H9 (cell line): ENCODE measurements at regions not wholly inside any gene's neighbourhood (a gene's known extent, or its start where the extent isn't known, plus 50 kb on each side); places are given as distances from the start of the nearest gene placed in this dataset.

Experiments used
- DNase-seq: peaks from one replicate; pipeline ENCODE4 v3.0.0-alpha.2; 2017
- H2AFZ ChIP-seq: one replicate; pipeline ENCODE4 v1.6.1; 2013; ENCODE audit warnings: mild to moderate bottlenecking, low read length, control low read depth, moderate library complexity
- H2AK5ac ChIP-seq: 2 replicates; pipeline ENCODE4 v1.6.1; 2013; ENCODE audit warnings: low read length, control low read depth, mixed read lengths; ENCODE audit not compliant: insufficient read length
- H2BK120ac ChIP-seq: one replicate; pipeline ENCODE4 v1.6.1; 2013; ENCODE audit warnings: low read depth, mild to moderate bottlenecking, low read length, control low read depth, inconsistent platforms; ENCODE audit not compliant: poor library complexity, severe bottlenecking
- H2BK12ac ChIP-seq: 2 replicates; pipeline ENCODE4 v1.6.1; 2013; ENCODE audit warnings: low read length, control low read depth, mixed read lengths, low read depth; ENCODE audit not compliant: insufficient read length
- H2BK15ac ChIP-seq: 2 replicates; pipeline ENCODE4 v1.6.1; 2013; ENCODE audit warnings: low read depth, low read length, control low read depth
- H2BK20ac ChIP-seq: one replicate; pipeline ENCODE4 v1.6.1; 2013; ENCODE audit warnings: low read depth, mild to moderate bottlenecking, low read length, control low read depth, inconsistent platforms; ENCODE audit not compliant: poor library complexity, severe bottlenecking
- H2BK5ac ChIP-seq: 2 replicates; pipeline ENCODE4 v1.6.1; 2013; ENCODE audit warnings: low read length, control low read depth, mixed read lengths; ENCODE audit not compliant: insufficient read length
- H3K14ac ChIP-seq: 2 replicates; pipeline ENCODE4 v1.6.1; 2013; ENCODE audit warnings: low read length, control low read depth; ENCODE audit not compliant: insufficient read depth
- H3K18ac ChIP-seq: 2 replicates; pipeline ENCODE4 v1.6.1; 2013; ENCODE audit warnings: low read depth, mild to moderate bottlenecking, mixed read lengths, low read length, control low read depth; ENCODE audit not compliant: insufficient read length
- H3K23ac ChIP-seq: 2 replicates; pipeline ENCODE4 v1.6.1; 2013; ENCODE audit warnings: low read length, control low read depth, mixed read lengths, low read depth; ENCODE audit not compliant: insufficient read length
- H3K23me2 ChIP-seq: 2 replicates; pipeline ENCODE4 v1.6.1; 2013; ENCODE audit warnings: low read depth, mild to moderate bottlenecking, mixed read lengths, low read length, control low read depth; ENCODE audit not compliant: insufficient read length, poor library complexity, severe bottlenecking
- H3K27ac ChIP-seq: 2 replicates; pipeline ENCODE4 v1.5.1; 2013; ENCODE audit warnings: low read length, control low read depth, mixed read lengths, low read depth; ENCODE audit not compliant: insufficient read length
- H3K27me3 ChIP-seq: 2 replicates; pipeline ENCODE4 v1.6.1; 2013; ENCODE audit warnings: low read length, control low read depth, inconsistent platforms; ENCODE audit not compliant: insufficient read depth
- H3K4ac ChIP-seq: 2 replicates; pipeline ENCODE4 v1.6.1; 2013; ENCODE audit warnings: low read depth, mild to moderate bottlenecking, control low read depth, inconsistent platforms, low read length, moderate library complexity
- H3K4me1 ChIP-seq: 2 replicates; pipeline ENCODE4 v1.6.1; 2013; ENCODE audit warnings: low read length, control low read depth, inconsistent platforms; ENCODE audit not compliant: insufficient read depth
- H3K4me2 ChIP-seq: 2 replicates; pipeline ENCODE4 v1.6.1; 2013; ENCODE audit warnings: low read length, control low read depth, mixed read lengths; ENCODE audit not compliant: insufficient read length, insufficient read depth
- H3K56ac ChIP-seq: 2 replicates; pipeline ENCODE4 v1.6.1; 2013; ENCODE audit warnings: low read depth, mild to moderate bottlenecking, mixed read lengths, low read length, control low read depth; ENCODE audit not compliant: insufficient read length
- H3K79me1 ChIP-seq: 2 replicates; pipeline ENCODE4 v1.6.1; 2013; ENCODE audit warnings: low read depth, mild to moderate bottlenecking, moderate library complexity, low read length, control low read depth, inconsistent platforms; ENCODE audit not compliant: insufficient read depth, poor library complexity, severe bottlenecking
- H3K79me2 ChIP-seq: 2 replicates; pipeline ENCODE4 v1.6.1; 2013; ENCODE audit warnings: low read length, control low read depth, inconsistent platforms; ENCODE audit not compliant: insufficient read depth
- H3K9ac ChIP-seq: 2 replicates; pipeline ENCODE4 v1.6.1; 2013; ENCODE audit warnings: low read length, control low read depth, mixed read lengths; ENCODE audit not compliant: insufficient read length; ENCODE audit errors: extremely low read depth
- H3K9me3 ChIP-seq: one replicate; pipeline ENCODE4 v1.6.1; 2013; ENCODE audit warnings: low read depth, low read length, inconsistent platforms; ENCODE audit not compliant: control insufficient read depth
- H3T11ph ChIP-seq: one replicate; pipeline ENCODE4 v1.6.1; 2013; ENCODE audit warnings: mild to moderate bottlenecking, low read length, control low read depth, inconsistent platforms
- H4K20me1 ChIP-seq: one replicate; pipeline ENCODE4 v1.6.1; 2013; ENCODE audit not compliant: control insufficient read depth, insufficient read length, insufficient read depth
- H4K5ac ChIP-seq: 2 replicates; pipeline ENCODE4 v1.6.1; 2013; ENCODE audit warnings: low read depth, mild to moderate bottlenecking, mixed read lengths, low read length, control low read depth; ENCODE audit not compliant: insufficient read length
- H4K8ac ChIP-seq: replicated peaks from 2 replicates; pipeline ENCODE4 v1.6.1; 2013; ENCODE audit warnings: low read length, control low read depth, mixed read lengths, low read depth; ENCODE audit not compliant: insufficient read length
- H4K91ac ChIP-seq: 2 replicates; pipeline ENCODE4 v1.6.1; 2013; ENCODE audit warnings: low read depth, mild to moderate bottlenecking, moderate library complexity, mixed read lengths, low read length, control low read depth; ENCODE audit not compliant: insufficient read length
- H3K27ac Mint-ChIP-seq, 3 experiments: 2 replicates in 2 of 3; 3 replicates in 1 of 3; pipeline ENCODE4 v1.8.0; 2020 to 2021; ENCODE audit warnings: mixed read lengths in 3 of 3, mild to moderate bottlenecking in 1 of 3, moderate library complexity in 1 of 3
- H3K27me3 Mint-ChIP-seq: 2 replicates; pipeline ENCODE4 v1.8.0; 2021; ENCODE audit warnings: low read depth, mild to moderate bottlenecking, moderate library complexity, mixed read lengths
- H3K36me3 Mint-ChIP-seq, 3 experiments: 2 replicates in 2 of 3; 3 replicates in 1 of 3; pipeline ENCODE4 v1.8.0; 2020 to 2021; ENCODE audit warnings: low read depth in 3 of 3, mixed read lengths in 3 of 3; ENCODE audit not compliant: insufficient read depth in 1 of 3
- H3K4me1 Mint-ChIP-seq, 2 experiments: 2 replicates each; pipeline ENCODE4 v1.8.0; 2020; ENCODE audit warnings: mixed read lengths in 2 of 2
- H3K4me3 Mint-ChIP-seq, 2 experiments: 2 replicates in 1 of 2; 3 replicates in 1 of 2; pipeline ENCODE4 v1.8.0; 2020 to 2021; ENCODE audit warnings: mild to moderate bottlenecking in 2 of 2, mixed read lengths in 2 of 2, moderate library complexity in 1 of 2
- H3K9me3 Mint-ChIP-seq, 2 experiments: 2 replicates in 1 of 2; 3 replicates in 1 of 2; pipeline ENCODE4 v1.8.0; 2020; ENCODE audit warnings: mild to moderate bottlenecking in 2 of 2, mixed read lengths in 2 of 2, moderate library complexity in 1 of 2
- WGBS: extraction: QIAGEN DNeasy Blood & Tissue Kit; methylation state at CpG from one replicate; pipeline ENCODE4 v1.1.7; 2013; ENCODE audit warnings: missing lambda C conversion rate, low lambda C conversion rate, mixed read lengths; ENCODE audit not compliant: insufficient read length; ENCODE audit errors: extremely low coverage; 5-methylcytosine and 5-hydroxymethylcytosine counted together
- TF ChIP-seq, protein P1 (sequence below): fragments of 200-600 bp; sonication (generic); conservative IDR thresholded peaks from 3 replicates; pipeline ENCODE4 v1.8.0; 2021; ENCODE audit warnings: antibody characterized with exemption, mild to moderate bottlenecking

DNA sequence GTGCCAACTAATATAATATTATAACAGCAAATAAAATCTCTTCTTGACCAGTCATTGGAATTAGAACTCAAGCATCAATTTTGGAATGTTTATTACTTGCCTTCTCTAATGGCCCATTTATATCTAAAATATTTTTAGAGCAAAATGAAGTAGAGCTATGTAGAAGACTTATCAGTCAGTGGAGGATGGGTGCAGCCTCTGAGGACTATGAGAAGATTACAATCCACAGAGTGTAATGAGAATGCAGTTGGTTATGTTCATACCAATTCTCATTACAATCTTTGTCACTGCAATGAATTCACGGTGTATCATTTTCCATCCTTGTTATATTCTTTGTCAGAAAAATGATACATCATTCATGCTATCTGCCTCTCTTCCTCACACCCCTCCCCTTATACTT is 878.1 kb downstream of the CENPC start:
- H3K27me3 ChIP-seq, result no peaks in the 10 kb centered on the region
- Mint-ChIP-seq H3K27me3 (no peaks in the 10 kb centered on the region), H3K36me3 (no peaks in the 10 kb centered on the region), H3K4me1 (peaks cover 6 to 7% of the 10 kb centered on the region in 2 experiments), H3K27ac (no peak overlapping the region), H3K9me3 (no peaks in the 10 kb centered on the region), H3K4me3 (no peak overlapping the region)
- H4K91ac ChIP-seq, result no peak overlapping the region
- no peak overlapping the region for H2BK5ac ChIP-seq
- no peak overlapping the region for H2BK20ac ChIP-seq
- H3K27ac ChIP-seq, result no peak overlapping the region
- no peak overlapping the region for H3K4ac ChIP-seq
- no CpG with 5 or more reads among the region's 1 CpG for WGBS
- no peaks in the 10 kb centered on the region for H3K4me1 ChIP-seq
- H4K5ac ChIP-seq, result no peak overlapping the region
- H3K4me2 ChIP-seq, result no peak overlapping the region
- H3K56ac ChIP-seq, result no peak overlapping the region
- H3K9ac ChIP-seq, result no peak overlapping the region
- no peaks in the 10 kb centered on the region for H3K23me2 ChIP-seq
- no peak overlapping the region for H2BK120ac ChIP-seq
- H2AFZ ChIP-seq, result no peak overlapping the region
- H3T11ph ChIP-seq, result no peak overlapping the region
- TF ChIP-seq, protein P1, sequence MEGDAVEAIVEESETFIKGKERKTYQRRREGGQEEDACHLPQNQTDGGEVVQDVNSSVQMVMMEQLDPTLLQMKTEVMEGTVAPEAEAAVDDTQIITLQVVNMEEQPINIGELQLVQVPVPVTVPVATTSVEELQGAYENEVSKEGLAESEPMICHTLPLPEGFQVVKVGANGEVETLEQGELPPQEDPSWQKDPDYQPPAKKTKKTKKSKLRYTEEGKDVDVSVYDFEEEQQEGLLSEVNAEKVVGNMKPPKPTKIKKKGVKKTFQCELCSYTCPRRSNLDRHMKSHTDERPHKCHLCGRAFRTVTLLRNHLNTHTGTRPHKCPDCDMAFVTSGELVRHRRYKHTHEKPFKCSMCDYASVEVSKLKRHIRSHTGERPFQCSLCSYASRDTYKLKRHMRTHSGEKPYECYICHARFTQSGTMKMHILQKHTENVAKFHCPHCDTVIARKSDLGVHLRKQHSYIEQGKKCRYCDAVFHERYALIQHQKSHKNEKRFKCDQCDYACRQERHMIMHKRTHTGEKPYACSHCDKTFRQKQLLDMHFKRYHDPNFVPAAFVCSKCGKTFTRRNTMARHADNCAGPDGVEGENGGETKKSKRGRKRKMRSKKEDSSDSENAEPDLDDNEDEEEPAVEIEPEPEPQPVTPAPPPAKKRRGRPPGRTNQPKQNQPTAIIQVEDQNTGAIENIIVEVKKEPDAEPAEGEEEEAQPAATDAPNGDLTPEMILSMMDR, result no peak
- no peaks in the 10 kb centered on the region for H4K20me1 ChIP-seq
- no peak for DNase-seq
- no peak overlapping the region for H2BK15ac ChIP-seq
- no peaks in the 10 kb centered on the region for H3K79me2 ChIP-seq
- H4K8ac ChIP-seq, result no peak overlapping the region
- no peak overlapping the region for H3K23ac ChIP-seq
- no peak overlapping the region for H2AK5ac ChIP-seq
- no peak overlapping the region for H3K18ac ChIP-seq
- no peak overlapping the region for H3K14ac ChIP-seq
- no peak overlapping the region for H2BK12ac ChIP-seq
- no peaks in the 10 kb centered on the region for H3K79me1 ChIP-seq
- H3K9me3 ChIP-seq, result no peaks in the 10 kb centered on the region
